ENCODE measurements at regions not wholly inside any gene's neighbourhood (a gene's known extent, or its start where the extent isn't known, plus 50 kb on each side); places are given as distances from the start of the nearest gene placed in this dataset.

GRCh38 chrX:40502688-40503087, 78.1 kb upstream of the ATP6AP2 start:
- DNase-seq (ENCODE audit: low spot score), result no peak
- no peak for TF ChIP-seq CTCF (IDR thresholded peaks at IDR 0.05; ENCODE audit: extremely low read depth, missing control alignments)

DNA sequence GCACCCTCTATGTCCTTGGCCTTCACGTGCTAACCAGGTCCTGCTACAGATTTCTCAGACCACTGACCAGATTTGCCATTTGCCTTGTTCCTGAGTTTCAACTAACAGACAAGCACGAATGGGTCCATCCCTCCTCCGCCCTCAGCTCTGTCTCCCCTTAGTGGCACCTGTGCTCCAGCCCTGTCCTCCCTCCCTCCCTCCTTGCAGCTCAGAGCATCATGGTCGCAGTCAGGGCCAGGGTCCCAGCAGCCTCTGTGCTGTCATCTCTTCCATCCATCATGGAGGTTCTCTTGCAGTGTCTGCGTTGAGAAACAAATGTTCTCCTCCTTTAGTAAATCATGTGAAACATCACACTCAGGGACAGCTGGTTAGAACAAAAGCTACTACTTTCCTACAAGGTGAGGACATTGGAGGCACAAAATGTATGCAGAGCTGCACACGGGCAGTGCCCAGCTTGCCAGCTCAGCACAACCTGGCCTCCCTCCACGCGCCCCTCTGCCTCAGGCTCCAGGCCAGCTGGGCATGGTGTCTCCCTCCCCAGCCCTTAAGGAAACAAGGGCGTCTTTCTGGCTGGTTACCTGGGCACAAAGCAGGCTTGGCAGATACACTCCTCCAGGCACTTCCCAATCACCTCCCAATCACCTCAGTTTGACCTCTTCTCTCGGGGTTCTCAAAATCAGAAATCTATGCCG, 79.5 kb upstream of the ATP6AP2 start:
- no peak for DNase-seq (ENCODE audit: low spot score)
- TF ChIP-seq CTCF (IDR thresholded peaks at IDR 0.05; ENCODE audit: extremely low read depth, missing control alignments), result no peak

DNA sequence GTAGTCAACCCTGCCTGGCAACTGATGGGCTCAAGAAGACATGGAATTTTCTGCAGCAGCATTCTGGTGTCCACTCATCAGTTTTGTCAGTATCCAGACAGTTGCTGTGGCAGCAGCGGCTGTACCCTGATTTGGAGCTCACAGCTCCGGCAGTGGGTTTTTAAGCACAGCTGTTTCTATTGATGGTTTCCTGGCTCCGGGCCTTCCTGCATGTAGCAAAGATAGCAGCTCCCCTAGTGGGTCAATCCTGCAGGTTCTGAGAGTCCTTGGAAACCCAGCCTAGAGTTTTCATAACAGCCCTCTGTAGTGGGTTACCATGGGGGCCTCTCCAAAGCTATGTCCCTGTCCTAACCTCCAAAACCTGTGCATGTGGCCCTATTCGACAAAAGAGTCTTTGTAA, 84.0 kb upstream of the ATP6AP2 start:
- DNase-seq (ENCODE audit: low spot score), result no peak
- no peak for TF ChIP-seq CTCF (IDR thresholded peaks at IDR 0.05; ENCODE audit: extremely low read depth, missing control alignments)

DNA sequence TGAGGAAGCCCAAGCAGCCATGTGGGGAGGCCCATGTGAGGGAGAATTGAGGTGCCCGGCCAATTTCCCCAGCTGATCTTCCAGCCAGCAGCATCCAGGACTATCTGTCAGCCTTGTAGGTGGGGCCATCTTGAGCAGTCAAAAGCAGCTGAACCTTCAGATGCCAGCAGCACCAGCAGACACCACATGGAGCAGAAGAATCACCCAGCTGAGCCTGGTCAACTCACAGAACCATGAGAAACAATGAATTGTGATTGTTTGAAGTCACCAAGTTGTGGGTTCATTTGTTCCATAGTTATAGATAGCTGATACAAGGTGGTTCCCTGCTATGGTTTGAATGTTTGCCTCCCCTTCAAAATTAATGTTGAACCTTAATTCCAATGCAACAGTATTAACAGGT, 85.1 kb upstream of the ATP6AP2 start:
- no peak for TF ChIP-seq CTCF (IDR thresholded peaks at IDR 0.05; ENCODE audit: extremely low read depth, missing control alignments)
- no peak for DNase-seq (ENCODE audit: low spot score)

DNA sequence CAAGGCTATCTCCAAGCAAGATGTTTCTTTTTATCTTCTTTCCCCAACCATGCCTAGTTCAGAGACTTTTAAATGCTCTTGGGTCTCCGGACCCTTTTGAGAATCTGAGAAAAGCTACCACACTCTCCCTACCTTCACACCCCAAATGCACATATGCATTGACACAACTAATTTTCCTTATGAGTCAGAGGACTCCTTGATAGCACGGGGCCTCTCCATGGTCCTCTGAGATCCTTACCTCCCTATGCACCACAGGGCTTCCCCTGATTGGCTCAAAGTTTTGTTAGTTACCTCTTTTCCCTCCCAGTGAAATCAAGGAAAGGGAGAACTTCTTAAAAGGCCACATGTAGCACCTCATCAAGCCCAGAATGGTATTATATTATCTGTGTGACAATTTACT, 86.8 kb upstream of the ATP6AP2 start:
- TF ChIP-seq CTCF (IDR thresholded peaks at IDR 0.05; ENCODE audit: extremely low read depth, missing control alignments), result no peak
- DNase-seq (ENCODE audit: low spot score), result no peak

GRCh38 chrX:40488296-40488695, 92.5 kb upstream of the ATP6AP2 start:
- no peak for DNase-seq (ENCODE audit: low spot score)
- TF ChIP-seq CTCF (IDR thresholded peaks at IDR 0.05; ENCODE audit: extremely low read depth, missing control alignments), result no peak

- no peak for TF ChIP-seq CTCF (IDR thresholded peaks at IDR 0.05; ENCODE audit: extremely low read depth, missing control alignments)
- DNase-seq (ENCODE audit: low spot score), result no peak
These were observed 94.8 kb upstream of the ATP6AP2 start for GRCh38 chrX:40485973-40486372.

Measured in GM20000 (cell line).